Activated T-helper 17 cell treated with anti-CD3 and anti-CD28 coated beads, Interleukin-2, amount 50 U/mL, for 72 hours (primary cell): ENCODE measurements at regions not wholly inside any gene's neighbourhood (a gene's known extent, or its start where the extent isn't known, plus 50 kb on each side); places are given as distances from the start of the nearest gene placed in this dataset.
"Not testable (repeated sequence)": the region's sequence is repeated elsewhere in the genome, so short reads cannot be mapped to it uniquely, and the experiment has no call there.

Experiments used
- ATAC-seq: fragments of 150-1000 bp; cut with Tn5 transposase; replicated peaks from 2 replicates; pipeline ENCODE4 v1.10.0; 2021; ENCODE audit warnings: mild to moderate bottlenecking, moderate library complexity
- H3K27ac Mint-ChIP-seq: one replicate; pipeline ENCODE4 v1.8.0; 2022; ENCODE audit warnings: mixed read lengths
- H3K27me3 Mint-ChIP-seq: one replicate; pipeline ENCODE4 v1.8.0; 2022; ENCODE audit warnings: mixed read lengths
- H3K36me3 Mint-ChIP-seq: one replicate; pipeline ENCODE4 v1.8.0; 2022; ENCODE audit warnings: low read depth, mild to moderate bottlenecking, mixed read lengths
- H3K4me1 Mint-ChIP-seq: one replicate; pipeline ENCODE4 v1.8.0; 2022; ENCODE audit warnings: mixed read lengths
- H3K4me3 Mint-ChIP-seq: one replicate; pipeline ENCODE4 v1.8.0; 2022; ENCODE audit warnings: mild to moderate bottlenecking, mixed read lengths
- H3K9me3 Mint-ChIP-seq: one replicate; pipeline ENCODE4 v1.8.0; 2022; ENCODE audit warnings: mixed read lengths

DNA sequence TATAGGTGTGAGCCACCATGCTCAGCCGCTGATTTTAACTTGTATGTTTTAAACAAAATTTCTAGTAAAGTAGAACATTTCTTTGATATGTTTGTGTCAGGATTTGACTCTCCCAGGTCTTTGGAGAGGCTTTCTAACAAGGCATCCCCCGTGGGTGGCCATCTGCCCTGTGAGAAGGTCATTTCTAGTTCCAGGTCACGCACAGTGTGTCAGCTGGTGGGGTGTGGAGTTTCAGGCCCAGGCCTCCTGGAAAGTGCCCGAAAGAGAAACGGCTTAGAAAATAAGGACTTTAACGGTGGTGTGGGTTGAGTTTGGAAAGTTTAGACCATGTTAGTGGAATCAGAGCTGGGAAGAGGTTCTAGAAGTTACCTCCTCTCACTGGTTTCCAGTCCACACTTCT lies 61.0 kb downstream of the SPDYE17 start:
- ATAC-seq, H3K9me3 Mint-ChIP-seq, H3K27ac Mint-ChIP-seq, H3K4me1 Mint-ChIP-seq, H3K27me3 Mint-ChIP-seq, H3K4me3 Mint-ChIP-seq, H3K36me3 Mint-ChIP-seq: not testable (repeated sequence)

DNA sequence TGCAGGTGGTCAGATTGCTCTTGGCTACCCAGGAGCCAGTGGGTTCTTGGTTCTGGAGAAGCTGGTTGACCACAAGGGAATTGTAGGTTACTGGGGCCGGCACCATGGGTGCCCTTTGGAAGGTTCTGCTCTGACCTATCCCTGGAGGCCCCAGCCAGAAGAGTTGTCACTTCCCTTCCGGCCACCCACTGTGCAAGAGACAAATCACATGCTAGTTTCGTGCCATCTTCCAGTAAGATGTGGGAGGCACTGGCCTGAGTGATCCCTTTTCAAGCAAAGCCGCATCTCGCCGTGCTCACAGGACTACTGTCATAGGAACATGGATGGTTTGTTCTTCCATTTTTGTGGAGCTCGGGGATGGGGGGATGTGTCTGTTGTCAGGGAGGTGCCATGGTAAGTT lies 62.3 kb downstream of the SPDYE17 start:
- H3K4me3 Mint-ChIP-seq, H3K36me3 Mint-ChIP-seq, H3K9me3 Mint-ChIP-seq, ATAC-seq, H3K27ac Mint-ChIP-seq, H3K27me3 Mint-ChIP-seq, H3K4me1 Mint-ChIP-seq: not testable (repeated sequence)

DNA sequence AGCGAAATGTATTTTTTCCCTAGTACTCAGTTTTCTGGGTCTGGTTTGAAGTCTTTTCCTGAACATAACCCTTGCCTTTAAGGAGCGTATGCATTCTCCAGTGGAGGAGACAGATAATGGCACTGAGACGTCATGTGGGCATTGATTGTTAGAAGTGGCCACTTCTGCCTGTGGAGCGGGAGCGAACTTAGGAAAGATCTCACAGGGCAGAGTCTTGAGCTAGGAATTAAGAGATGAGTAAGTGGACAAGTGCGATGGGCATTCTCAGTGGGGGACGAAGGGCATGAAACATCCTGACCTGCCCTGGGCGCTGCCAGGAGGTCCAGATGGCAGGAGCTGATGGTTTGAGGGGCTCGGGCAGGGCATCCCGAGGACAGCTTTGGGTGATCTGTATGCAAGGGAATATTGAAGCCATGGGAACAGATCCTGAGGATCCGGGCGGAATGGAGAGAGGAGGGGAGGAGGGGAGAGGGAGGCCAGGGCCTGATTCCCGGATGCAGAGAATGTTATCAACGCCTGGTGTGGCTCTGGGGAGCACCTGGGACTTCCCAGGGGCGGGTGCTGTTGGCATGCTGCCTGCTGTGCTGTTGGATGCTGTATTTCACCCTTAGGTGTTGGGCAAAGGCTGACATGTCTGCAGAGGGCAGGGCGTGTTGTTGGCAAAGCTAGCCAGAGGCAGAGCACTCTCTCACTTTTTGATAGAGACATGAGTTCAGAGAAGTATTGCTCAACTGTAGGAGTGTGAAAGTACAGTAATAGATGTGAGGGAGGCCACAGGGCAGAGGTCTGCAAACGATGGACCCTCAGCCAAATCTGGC lies 66.2 kb downstream of the SPDYE17 start:
- H3K36me3 Mint-ChIP-seq, H3K9me3 Mint-ChIP-seq, H3K27me3 Mint-ChIP-seq, H3K4me3 Mint-ChIP-seq, H3K27ac Mint-ChIP-seq, H3K4me1 Mint-ChIP-seq: not testable (repeated sequence)
- peak; percentile 34 for ATAC-seq

DNA sequence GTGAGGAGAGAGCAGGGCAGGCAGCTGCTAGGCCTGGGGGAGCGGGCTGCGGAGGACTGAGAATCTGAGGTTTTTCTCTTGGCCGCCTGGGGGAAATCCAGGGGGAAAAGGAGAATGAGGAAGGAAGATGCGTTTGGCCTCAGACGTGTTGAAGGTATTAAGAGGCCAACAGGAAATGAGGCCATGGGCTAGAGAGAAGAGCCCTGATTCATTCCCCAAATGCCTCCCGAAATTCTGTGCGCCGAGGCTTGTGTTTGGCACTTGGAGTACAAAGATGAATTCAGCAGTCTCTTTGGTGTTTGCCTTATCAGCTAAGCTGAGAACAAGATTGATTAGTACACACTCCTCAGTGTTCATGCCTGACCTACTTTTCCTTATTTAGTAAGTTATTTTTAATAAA lies 68.1 kb downstream of the SPDYE17 start:
- H3K27ac Mint-ChIP-seq, H3K27me3 Mint-ChIP-seq, H3K9me3 Mint-ChIP-seq, ATAC-seq, H3K36me3 Mint-ChIP-seq, H3K4me3 Mint-ChIP-seq, H3K4me1 Mint-ChIP-seq: not testable (repeated sequence)

DNA sequence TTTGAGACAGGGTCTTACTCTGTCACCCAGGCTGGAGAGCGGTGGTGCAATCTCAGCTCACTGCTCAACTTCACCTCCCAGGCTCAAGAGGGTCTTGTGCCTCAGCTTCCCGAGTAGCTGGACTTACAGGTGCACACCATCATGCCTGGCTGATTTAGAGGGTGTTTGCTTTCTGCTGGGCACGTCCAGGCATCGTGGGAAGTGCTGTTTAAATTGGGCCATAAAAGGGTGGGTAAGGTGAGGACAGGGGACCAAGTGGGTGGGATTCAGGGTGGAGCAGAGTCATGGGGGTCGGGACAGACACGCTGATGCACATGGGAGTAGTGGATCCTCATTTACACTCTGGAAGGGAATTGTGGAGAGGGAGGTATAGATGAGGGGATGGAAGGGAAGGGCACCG lies 69.1 kb downstream of the SPDYE17 start:
- not testable (repeated sequence) for H3K27me3 Mint-ChIP-seq, H3K4me1 Mint-ChIP-seq, H3K27ac Mint-ChIP-seq, H3K4me3 Mint-ChIP-seq, ATAC-seq, H3K36me3 Mint-ChIP-seq, H3K9me3 Mint-ChIP-seq

DNA sequence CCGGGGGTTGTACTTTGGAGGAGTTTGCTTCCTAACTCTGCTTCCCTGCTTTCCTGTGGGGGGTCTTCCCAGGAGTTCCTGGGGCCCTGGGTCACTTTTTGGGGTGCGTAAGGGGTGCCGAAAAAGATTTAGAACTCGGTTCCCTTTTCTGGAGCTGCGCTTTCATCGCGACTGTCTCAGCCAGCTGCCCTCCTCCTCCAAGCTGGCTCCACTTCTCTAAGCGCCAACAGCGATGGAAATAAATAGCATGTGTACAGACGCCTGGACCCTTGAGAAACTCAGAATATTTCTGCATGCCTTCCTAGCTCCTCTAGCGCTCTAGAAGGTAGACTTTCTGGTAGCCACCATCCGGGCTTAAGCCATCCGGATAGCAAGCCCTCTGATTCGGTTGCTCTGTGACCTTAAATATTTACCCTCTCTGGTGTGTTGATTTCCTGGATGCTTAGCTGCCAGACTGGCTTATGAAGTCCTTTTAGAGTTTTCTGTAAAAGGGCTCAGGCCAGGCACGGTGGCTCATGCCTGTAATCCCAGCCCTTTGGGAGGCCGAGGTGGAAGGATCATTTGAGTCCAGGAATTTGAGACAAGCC lies 71.7 kb downstream of the SPDYE17 start:
- ATAC-seq, H3K4me3 Mint-ChIP-seq, H3K27me3 Mint-ChIP-seq, H3K27ac Mint-ChIP-seq, H3K9me3 Mint-ChIP-seq, H3K36me3 Mint-ChIP-seq, H3K4me1 Mint-ChIP-seq: not testable (repeated sequence)

DNA sequence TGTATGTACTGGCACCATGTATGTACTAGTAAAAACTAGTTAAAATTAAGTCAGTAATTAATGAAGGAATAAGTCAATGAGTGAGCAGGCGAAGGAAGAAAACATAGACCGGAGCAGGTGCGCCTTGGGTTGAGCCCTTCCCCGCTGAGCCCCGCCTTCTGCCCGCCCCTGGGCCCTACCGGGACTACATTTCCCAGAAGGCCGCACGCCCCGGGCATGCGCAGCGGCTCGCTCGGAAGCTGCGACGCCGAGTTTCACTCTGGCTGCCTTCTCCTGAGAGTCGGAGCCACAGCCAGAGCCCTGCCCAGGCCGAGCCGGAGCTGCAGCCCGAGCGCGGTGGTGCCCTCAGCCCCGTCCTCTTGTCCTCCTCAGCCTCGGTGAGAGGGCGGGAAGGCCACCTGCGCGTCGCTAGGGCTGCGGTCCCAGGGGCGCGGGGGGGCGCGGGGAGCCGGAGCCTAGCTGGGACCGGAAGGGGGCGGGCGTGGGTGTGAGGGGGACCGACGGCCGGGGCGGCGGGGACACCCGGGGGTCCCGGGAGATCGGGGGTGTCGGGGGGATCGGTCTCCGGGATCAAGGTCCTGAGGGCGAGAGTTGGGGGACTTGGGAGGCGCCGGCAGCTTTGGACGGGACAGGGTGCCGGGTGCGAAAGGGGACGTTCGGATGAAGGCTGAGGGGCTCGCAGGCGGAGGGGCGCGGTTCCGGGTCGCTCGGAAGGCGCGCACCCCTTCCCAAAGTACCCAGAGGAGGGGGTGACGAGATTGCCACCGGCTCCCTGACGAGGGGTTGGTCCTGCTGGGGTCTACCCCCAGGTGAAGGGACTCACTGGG lies 72.4 kb downstream of the SPDYE17 start:
- H3K27ac Mint-ChIP-seq, H3K27me3 Mint-ChIP-seq, H3K4me1 Mint-ChIP-seq, H3K9me3 Mint-ChIP-seq, H3K36me3 Mint-ChIP-seq, H3K4me3 Mint-ChIP-seq: not testable (repeated sequence)
- peak; percentile 100 for ATAC-seq

DNA sequence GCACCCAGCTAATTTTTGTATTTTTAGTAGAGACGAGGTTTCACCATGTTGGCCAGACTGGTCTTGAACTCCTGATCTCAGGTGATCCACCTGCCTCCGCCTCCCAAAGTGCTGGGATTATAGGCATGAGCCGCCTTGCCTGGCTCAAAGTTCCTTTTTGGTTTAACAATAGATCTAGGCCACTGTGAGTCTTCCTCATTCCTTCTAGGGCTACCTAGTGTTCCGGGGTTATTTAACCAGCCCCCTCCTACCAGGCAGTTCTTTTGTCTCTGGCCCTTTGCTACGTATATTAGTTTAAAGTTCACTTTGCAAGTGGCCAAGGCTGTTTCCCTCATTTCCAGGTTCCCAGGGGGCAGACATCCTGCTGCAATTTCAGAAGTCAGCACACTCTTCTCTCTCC lies 75.6 kb downstream of the SPDYE17 start:
- not testable (repeated sequence) for H3K4me3 Mint-ChIP-seq, H3K4me1 Mint-ChIP-seq, H3K27me3 Mint-ChIP-seq, ATAC-seq, H3K27ac Mint-ChIP-seq, H3K36me3 Mint-ChIP-seq, H3K9me3 Mint-ChIP-seq

DNA sequence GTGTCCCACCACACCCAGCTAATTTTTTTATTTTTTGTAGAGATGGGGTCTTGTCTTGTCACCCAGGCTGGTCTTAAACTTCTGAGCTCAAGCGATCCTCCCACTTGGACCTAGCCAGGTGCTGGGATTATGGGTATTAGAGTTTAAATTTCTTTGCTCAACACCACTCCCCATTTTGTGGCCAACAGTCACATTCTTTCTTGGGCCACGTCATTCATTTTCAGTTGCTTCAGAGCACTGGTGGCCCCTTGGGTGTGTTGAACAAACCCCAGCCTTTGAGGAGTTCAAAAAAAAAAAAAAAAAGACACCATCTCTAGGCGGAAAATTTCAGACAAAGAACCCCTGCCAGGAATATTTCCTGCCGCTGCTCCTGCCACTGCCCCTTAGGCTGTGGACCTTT lies 77.0 kb downstream of the SPDYE17 start:
- H3K36me3 Mint-ChIP-seq, H3K9me3 Mint-ChIP-seq, ATAC-seq, H3K27me3 Mint-ChIP-seq, H3K4me3 Mint-ChIP-seq, H3K27ac Mint-ChIP-seq, H3K4me1 Mint-ChIP-seq: not testable (repeated sequence)

DNA sequence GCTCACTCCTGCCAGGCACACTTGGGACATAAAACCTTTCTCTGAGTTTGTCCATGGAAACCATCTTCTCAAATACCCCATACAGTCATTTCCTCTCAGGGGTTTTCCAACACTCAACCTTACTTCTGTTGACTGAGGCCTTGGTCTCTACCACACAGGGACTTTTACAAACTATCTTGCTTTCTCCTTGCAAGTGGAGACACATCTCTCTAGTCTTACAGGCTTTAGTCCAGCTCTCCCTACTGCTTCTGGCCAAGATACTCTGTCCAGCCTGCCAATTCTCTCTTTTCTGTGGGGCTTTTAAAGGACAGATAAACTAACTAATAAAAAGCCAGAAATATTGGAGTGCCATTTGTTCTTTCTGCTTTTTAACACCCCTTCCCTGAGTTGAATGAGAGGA lies 87.6 kb downstream of the SPDYE17 start:
- not testable (repeated sequence) for H3K36me3 Mint-ChIP-seq

DNA sequence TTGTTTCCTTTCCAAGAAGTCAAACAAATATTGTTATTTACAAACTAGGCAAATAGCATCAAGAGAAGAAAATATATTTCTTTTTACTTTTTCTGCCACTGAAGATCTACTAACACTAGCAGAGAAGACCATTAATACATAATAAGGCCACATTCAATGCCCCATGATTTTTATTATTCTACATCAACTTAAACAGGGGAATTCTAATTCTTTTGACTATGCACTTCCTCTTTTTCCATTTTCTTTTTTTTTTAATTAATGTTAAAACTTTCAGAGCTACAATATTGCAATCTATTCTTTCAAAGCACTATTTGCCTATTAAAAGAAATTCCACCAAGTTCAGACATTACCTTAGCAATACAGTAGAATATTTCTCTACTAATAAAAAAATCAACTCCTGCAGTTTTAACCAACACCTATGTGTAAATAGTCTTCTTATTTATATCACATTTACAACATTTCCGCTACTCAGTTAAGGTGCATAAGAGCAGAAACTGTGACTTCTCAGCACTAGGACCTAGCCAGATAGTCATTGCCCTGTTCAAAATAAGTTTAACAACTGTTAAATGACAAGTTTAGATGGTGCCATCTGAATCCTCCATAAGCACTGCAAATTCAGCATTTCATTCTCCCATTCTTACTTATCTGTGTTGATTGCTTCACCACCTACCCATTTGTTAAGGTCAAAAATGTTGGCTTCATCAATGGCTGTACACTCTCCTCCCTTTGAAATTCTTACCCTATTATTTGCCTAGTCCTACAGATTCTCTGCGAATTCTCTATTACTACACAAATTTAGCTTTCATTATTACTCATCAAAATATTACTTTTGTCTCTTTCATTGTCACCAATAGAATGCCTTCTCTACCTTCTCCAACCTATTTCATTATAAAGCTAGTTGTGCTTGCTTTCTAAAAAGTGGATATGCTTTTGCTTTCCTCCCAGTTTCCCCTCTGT lies 90.1 kb downstream of the SPDYE17 start:
- H3K27me3 Mint-ChIP-seq, H3K36me3 Mint-ChIP-seq, H3K4me3 Mint-ChIP-seq, H3K9me3 Mint-ChIP-seq, H3K4me1 Mint-ChIP-seq, H3K27ac Mint-ChIP-seq: not testable (repeated sequence)
- ATAC-seq, result peak; percentile 25

More for the DNA sequence above, 87.6 kb downstream of the SPDYE17 start:
- H3K9me3 Mint-ChIP-seq, H3K4me1 Mint-ChIP-seq, H3K27me3 Mint-ChIP-seq, H3K4me3 Mint-ChIP-seq: not testable (repeated sequence)
- ATAC-seq, result peak; percentile 94
- H3K27ac Mint-ChIP-seq, result peak overlapping the region; percentile 49

DNA sequence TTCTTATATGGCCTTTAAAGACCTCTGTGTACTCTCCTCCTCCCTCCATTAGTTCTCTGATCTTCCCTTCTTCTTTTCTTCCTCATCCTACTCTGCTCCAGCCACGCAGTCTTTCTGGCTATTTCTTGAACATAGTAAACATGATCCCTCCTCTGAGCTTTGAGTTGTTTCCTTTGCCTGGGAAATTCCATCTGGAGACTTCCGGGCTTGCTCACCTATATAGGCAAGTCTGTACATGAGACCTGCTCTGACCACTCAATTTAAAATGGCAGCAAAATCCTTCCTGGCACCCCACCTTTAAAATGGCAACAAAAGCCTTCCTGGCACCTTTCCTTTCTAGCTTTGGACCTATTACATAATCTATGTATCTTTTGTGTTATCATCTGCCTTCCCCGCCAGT lies 94.4 kb downstream of the SPDYE17 start:
- H3K36me3 Mint-ChIP-seq, ATAC-seq, H3K27ac Mint-ChIP-seq, H3K4me3 Mint-ChIP-seq, H3K4me1 Mint-ChIP-seq, H3K9me3 Mint-ChIP-seq: not testable (repeated sequence)
- peaks cover 22% of the 10 kb centered on the region for H3K27me3 Mint-ChIP-seq

DNA sequence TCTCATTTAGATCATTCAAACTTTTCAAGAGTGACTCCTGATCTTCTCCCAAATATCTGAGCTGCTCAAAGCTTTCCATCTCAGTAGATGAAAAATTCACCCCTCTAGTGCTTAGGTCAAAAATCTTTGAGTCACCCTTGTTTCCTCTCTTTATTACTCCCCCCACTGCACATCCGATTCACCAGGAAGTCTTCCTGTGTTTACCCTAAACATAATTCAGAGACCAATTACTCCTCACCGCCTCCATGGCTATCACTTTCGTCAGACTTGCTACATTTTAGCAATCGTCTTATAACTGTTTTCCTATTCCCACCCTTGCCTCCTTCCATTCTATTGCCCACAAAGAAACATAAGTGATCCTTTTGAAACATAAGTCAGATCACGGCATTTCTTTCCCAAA lies 94.8 kb downstream of the SPDYE17 start:
- not testable (repeated sequence) for H3K4me3 Mint-ChIP-seq, H3K9me3 Mint-ChIP-seq, H3K4me1 Mint-ChIP-seq, H3K27ac Mint-ChIP-seq, H3K36me3 Mint-ChIP-seq, ATAC-seq
- peaks cover 23% of the 10 kb centered on the region for H3K27me3 Mint-ChIP-seq

DNA sequence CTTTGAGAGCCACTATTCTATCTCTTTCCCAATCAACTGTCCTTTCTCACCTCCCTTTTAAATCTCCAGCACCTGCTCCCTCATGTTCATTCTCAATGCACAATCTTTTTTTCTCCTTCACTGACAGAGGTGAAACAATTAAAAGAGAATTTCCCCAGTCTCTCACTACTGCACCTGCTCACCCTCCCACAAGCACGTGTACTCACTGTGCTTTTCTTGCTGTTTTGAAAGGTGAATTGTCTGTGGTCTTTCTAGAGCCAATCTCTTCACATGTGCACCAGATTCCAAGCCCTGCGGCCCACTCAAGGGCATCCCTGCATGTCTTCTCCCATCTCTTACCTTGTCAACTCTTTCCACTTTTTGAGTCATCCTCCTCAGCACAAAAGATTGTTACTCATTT lies 95.8 kb downstream of the SPDYE17 start:
- H3K36me3 Mint-ChIP-seq, H3K4me1 Mint-ChIP-seq, H3K9me3 Mint-ChIP-seq, ATAC-seq, H3K4me3 Mint-ChIP-seq, H3K27ac Mint-ChIP-seq: not testable (repeated sequence)
- H3K27me3 Mint-ChIP-seq, result peaks cover 23% of the 10 kb centered on the region
